K562 (cell line): ENCODE measurements at regions not wholly inside any gene's neighbourhood (a gene's known extent, or its start where the extent isn't known, plus 50 kb on each side); places are given as distances from the start of the nearest gene placed in this dataset.

ENCODE experiments used
- ARNT ChIP-seq, 2 experiments: fragments of 450-650 bp; IDR thresholded peaks; 2 replicates each; pipeline ENCODE4 v1.6.1; 2016; ENCODE audit warnings: mild to moderate bottlenecking in 1 of 2
- ATF4 ChIP-seq: fragments of 450-650 bp; formaldehyde crosslinking; IDR thresholded peaks from 2 replicates; pipeline ENCODE4 v1.4.0; 2022; ENCODE audit warnings: mild to moderate bottlenecking, moderate library complexity
- BHLHE40 ChIP-seq: IDR thresholded peaks from 2 replicates; pipeline ENCODE4 v1.6.1; 2011; ENCODE audit warnings: low read length, improper control_type of control experiment
- CTCF ChIP-seq, 3 experiments: IDR thresholded peaks in 2 of 3; conservative IDR thresholded peaks in 1 of 3; 2 replicates each; pipeline ENCODE4 v1.5.1; 2011 to 2012; ENCODE audit warnings: low read length in 3 of 3, mild to moderate bottlenecking in 3 of 3, control low read depth in 2 of 3, improper control_type of control experiment in 1 of 3, inconsistent platforms in 1 of 3, low read depth in 1 of 3, mixed read lengths in 1 of 3, moderate library complexity in 1 of 3; ENCODE audit not compliant: insufficient read depth in 2 of 3
- EP300 ChIP-seq: IDR thresholded peaks from 2 replicates; pipeline ENCODE4 v1.6.1; 2012; ENCODE audit warnings: low read length, improper control_type of control experiment
- EZH2 ChIP-seq: IDR thresholded peaks from 2 replicates; pipeline ENCODE4 v1.6.1; 2012; ENCODE audit warnings: low read depth, mild to moderate bottlenecking, inconsistent platforms, low read length, borderline replicate concordance
- GABPA ChIP-seq: fragments of 200-800 bp; sonication (Bioruptor generic); conservative IDR thresholded peaks from 2 replicates; pipeline ENCODE4 v1.6.1; 2016; ENCODE audit warnings: low read depth, missing genetic modification characterization, missing compliant biosample characterization
- POLR2A ChIP-seq: fragments of 450-650 bp; conservative IDR thresholded peaks from 2 replicates; pipeline ENCODE4 v1.6.1; 2016
- REST ChIP-seq, 2 experiments: fragments of 450-650 bp; formaldehyde crosslinking in 1 of 2; IDR thresholded peaks; 2 replicates each; pipeline versions ENCODE4 v1.4.0 to v1.6.1; 2014 to 2020; ENCODE audit warnings: mild to moderate bottlenecking in 2 of 2, borderline replicate concordance in 1 of 2, low read depth in 1 of 2
- RNF219 ChIP-seq: fragments of 250-450 bp; sonication (Bioruptor Pico); IDR thresholded peaks from 2 replicates; pipeline ENCODE4 v1.5.0; 2022; ENCODE audit warnings: mild to moderate bottlenecking
- SIN3A ChIP-seq, 2 experiments: fragments of 150-350 bp in 1 of 2; IDR thresholded peaks; 2 replicates each; pipeline ENCODE4 v1.6.1; 2011 to 2016; ENCODE audit warnings: borderline replicate concordance in 2 of 2, low read depth in 2 of 2, low read length in 2 of 2, mild to moderate bottlenecking in 2 of 2, moderate library complexity in 2 of 2; ENCODE audit not compliant: control insufficient read depth in 1 of 2
- USF2 ChIP-seq: sonication (generic); formaldehyde crosslinking; IDR thresholded peaks from 2 replicates; pipeline ENCODE4 v1.5.0; 2020; ENCODE audit warnings: missing genetic modification reagents

GRCh38 chr4:65089666-65090065 lies 580.6 kb downstream of the EPHA5 start:
- TF ChIP-seq BHLHE40, result no peak
- no peak for TF ChIP-seq POLR2A
- TF ChIP-seq CTCF (IDR thresholded peaks at IDR 0.05 in 2 of 3, conservative IDR thresholded peaks at IDR 0.05 in 1 of 3; ENCODE audit: insufficient read depth in 2 of 3, low read depth in 1 of 3, low read length in 3 of 3), result no peak
- no peak for TF ChIP-seq SIN3A (IDR thresholded peaks at IDR 0.05; ENCODE audit: borderline replicate concordance in 2 of 2, control insufficient read depth in 1 of 2, low read depth in 2 of 2, low read length in 2 of 2)
- no peak for TF ChIP-seq ATF4
- TF ChIP-seq USF2, result no peak
- TF ChIP-seq RNF219 (CRISPR knock-in tag), result no peak
- no peak for TF ChIP-seq EZH2
- TF ChIP-seq GABPA (tag), result no peak
- no peak for TF ChIP-seq REST (IDR thresholded peaks at IDR 0.05; ENCODE audit: borderline replicate concordance)
- no peak for TF ChIP-seq REST (CRISPR knock-in tag; IDR thresholded peaks at IDR 0.05; ENCODE audit: low read depth)
- TF ChIP-seq ARNT (IDR thresholded peaks at IDR 0.05), result no peak
- no peak for TF ChIP-seq EP300
